K562 (cell line): ENCODE measurements at regions not wholly inside any gene's neighbourhood (a gene's known extent, or its start where the extent isn't known, plus 50 kb on each side); places are given as distances from the start of the nearest gene placed in this dataset.

Experiments
- ATF1 ChIP-seq, 2 experiments: fragments of 450-650 bp in 1 of 2; IDR thresholded peaks; 2 replicates each; pipeline ENCODE4 v1.6.1; 2016; ENCODE audit warnings: missing compliant biosample characterization in 1 of 2, missing genetic modification characterization in 1 of 2
- CEBPB ChIP-seq: fragments of 450-650 bp; IDR thresholded peaks from 2 replicates; pipeline ENCODE4 v1.6.1; 2016; ENCODE audit warnings: missing genetic modification characterization, missing compliant biosample characterization
- EZH2 ChIP-seq: IDR thresholded peaks from 2 replicates; pipeline ENCODE4 v1.6.1; 2012; ENCODE audit warnings: low read depth, mild to moderate bottlenecking, inconsistent platforms, low read length, borderline replicate concordance
- GABPB1 ChIP-seq: sonication (generic); formaldehyde crosslinking; IDR thresholded peaks from 2 replicates; pipeline ENCODE4 v1.8.0; 2022; ENCODE audit warnings: mild to moderate bottlenecking, missing genetic modification reagents
- JUN ChIP-seq, 2 experiments: sonication (generic) in 1 of 2; formaldehyde crosslinking in 1 of 2; IDR thresholded peaks; 2 replicates each; pipeline versions ENCODE4 v1.6.1 to v1.8.0; 2012 to 2022; ENCODE audit warnings: borderline replicate concordance in 2 of 2, mild to moderate bottlenecking in 2 of 2, improper control_type of control experiment in 1 of 2, low read depth in 1 of 2, low read length in 1 of 2, missing genetic modification reagents in 1 of 2
- POLR2AphosphoS5 ChIP-seq: IDR thresholded peaks from 2 replicates; pipeline ENCODE4 v1.6.1; 2011; ENCODE audit warnings: mild to moderate bottlenecking, low read depth, low read length, moderate library complexity; ENCODE audit not compliant: control insufficient read depth, insufficient read depth
- TEAD4 ChIP-seq, 2 experiments: sonication (generic) in 1 of 2; formaldehyde crosslinking in 1 of 2; IDR thresholded peaks; 2 replicates each; pipeline versions ENCODE4 v1.6.1 to v1.8.0; 2012 to 2022; ENCODE audit warnings: borderline replicate concordance in 1 of 2, inconsistent platforms in 1 of 2, low read length in 1 of 2, mild to moderate bottlenecking in 1 of 2, missing genetic modification reagents in 1 of 2
- YY1 ChIP-seq, 3 experiments: IDR thresholded peaks; 2 replicates each; pipeline ENCODE4 v1.6.1; 2011; ENCODE audit warnings: low read length in 2 of 3, mild to moderate bottlenecking in 2 of 3, moderate library complexity in 2 of 3, borderline replicate concordance in 1 of 3, control low read depth in 1 of 3, low read depth in 1 of 3; ENCODE audit not compliant: insufficient read depth in 3 of 3, insufficient replicate concordance in 2 of 3, control insufficient read depth in 1 of 3, insufficient read length in 1 of 3; ENCODE audit errors: extremely low read depth in 1 of 3
- ZBTB17 ChIP-seq: fragments of 450-650 bp; formaldehyde crosslinking; IDR thresholded peaks from 2 replicates; pipeline ENCODE4 v1.4.0; 2020; ENCODE audit warnings: mild to moderate bottlenecking
- ZNF780A ChIP-seq: fragments of 250-450 bp; sonication (Bioruptor Pico); IDR thresholded peaks from 2 replicates; pipeline ENCODE4 v1.5.0; 2021; ENCODE audit warnings: mild to moderate bottlenecking
- TF ChIP-seq, protein P1 (sequence below), 3 experiments: IDR thresholded peaks in 2 of 3; conservative IDR thresholded peaks in 1 of 3; 2 replicates each; pipeline ENCODE4 v1.5.1; 2011 to 2012; ENCODE audit warnings: low read length in 3 of 3, mild to moderate bottlenecking in 3 of 3, control low read depth in 2 of 3, improper control_type of control experiment in 1 of 3, inconsistent platforms in 1 of 3, low read depth in 1 of 3, mixed read lengths in 1 of 3, moderate library complexity in 1 of 3; ENCODE audit not compliant: insufficient read depth in 2 of 3

DNA sequence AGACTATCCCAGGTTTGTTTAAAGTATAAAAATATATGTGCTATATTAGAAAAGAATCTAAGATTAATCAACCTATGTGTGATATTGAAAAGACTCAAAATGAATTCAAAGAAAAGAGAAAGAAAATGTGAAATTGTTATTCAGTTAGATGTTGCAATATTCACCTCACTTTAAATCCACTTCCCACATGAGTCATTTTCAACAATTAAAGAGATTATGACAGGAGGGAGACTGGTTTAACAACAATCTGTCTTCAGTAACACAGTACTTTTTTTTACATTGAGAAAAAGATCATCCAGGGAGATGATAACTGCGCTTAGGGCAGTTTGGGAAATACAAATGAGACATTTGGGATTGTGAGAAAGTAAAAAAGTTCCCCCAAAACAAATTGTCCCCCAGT lies 1246.2 kb downstream of the SLITRK1 start:
- TF ChIP-seq POLR2AphosphoS5 = no peak
- TF ChIP-seq ZNF780A = no peak
- TF ChIP-seq TEAD4 (IDR thresholded peaks at IDR 0.05; ENCODE audit: low read length) = no peak
- no peak for TF ChIP-seq TEAD4 (CRISPR knock-in tag; IDR thresholded peaks at IDR 0.05; ENCODE audit: borderline replicate concordance)
- TF ChIP-seq EZH2 = no peak
- TF ChIP-seq ATF1 (CRISPR knock-in tag; IDR thresholded peaks at IDR 0.05) = no peak
- TF ChIP-seq ATF1 (tag; IDR thresholded peaks at IDR 0.05) = no peak
- TF ChIP-seq YY1 (IDR thresholded peaks at IDR 0.05; ENCODE audit: borderline replicate concordance in 1 of 3, control insufficient read depth in 1 of 3, extremely low read depth in 1 of 3, insufficient read depth in 3 of 3, insufficient read length in 1 of 3, insufficient replicate concordance in 2 of 3, low read depth in 1 of 3, low read length in 2 of 3) = no peak
- TF ChIP-seq JUN (IDR thresholded peaks at IDR 0.05; ENCODE audit: borderline replicate concordance, low read depth, low read length) = no peak
- TF ChIP-seq JUN (CRISPR knock-in tag; IDR thresholded peaks at IDR 0.05; ENCODE audit: borderline replicate concordance) = no peak
- no peak for TF ChIP-seq GABPB1 (CRISPR knock-in tag)
- TF ChIP-seq, protein P1, sequence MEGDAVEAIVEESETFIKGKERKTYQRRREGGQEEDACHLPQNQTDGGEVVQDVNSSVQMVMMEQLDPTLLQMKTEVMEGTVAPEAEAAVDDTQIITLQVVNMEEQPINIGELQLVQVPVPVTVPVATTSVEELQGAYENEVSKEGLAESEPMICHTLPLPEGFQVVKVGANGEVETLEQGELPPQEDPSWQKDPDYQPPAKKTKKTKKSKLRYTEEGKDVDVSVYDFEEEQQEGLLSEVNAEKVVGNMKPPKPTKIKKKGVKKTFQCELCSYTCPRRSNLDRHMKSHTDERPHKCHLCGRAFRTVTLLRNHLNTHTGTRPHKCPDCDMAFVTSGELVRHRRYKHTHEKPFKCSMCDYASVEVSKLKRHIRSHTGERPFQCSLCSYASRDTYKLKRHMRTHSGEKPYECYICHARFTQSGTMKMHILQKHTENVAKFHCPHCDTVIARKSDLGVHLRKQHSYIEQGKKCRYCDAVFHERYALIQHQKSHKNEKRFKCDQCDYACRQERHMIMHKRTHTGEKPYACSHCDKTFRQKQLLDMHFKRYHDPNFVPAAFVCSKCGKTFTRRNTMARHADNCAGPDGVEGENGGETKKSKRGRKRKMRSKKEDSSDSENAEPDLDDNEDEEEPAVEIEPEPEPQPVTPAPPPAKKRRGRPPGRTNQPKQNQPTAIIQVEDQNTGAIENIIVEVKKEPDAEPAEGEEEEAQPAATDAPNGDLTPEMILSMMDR (IDR thresholded peaks at IDR 0.05 in 2 of 3, conservative IDR thresholded peaks at IDR 0.05 in 1 of 3; ENCODE audit: insufficient read depth in 2 of 3, low read depth in 1 of 3, low read length in 3 of 3) = no peak
- no peak for TF ChIP-seq ZBTB17 (CRISPR knock-in tag)
- no peak for TF ChIP-seq CEBPB
